Middle frontal gyrus (tissue), 1 donor: ENCODE measurements at regions not wholly inside any gene's neighbourhood (a gene's known extent, or its start where the extent isn't known, plus 50 kb on each side); places are given as distances from the start of the nearest gene placed in this dataset.

Experiments
- DNase-seq: peaks from one replicate; pipeline ENCODE4 v3.0.0-alpha.2; 2015; ENCODE audit warnings: low spot score; ENCODE audit errors: extremely low spot score

DNA sequence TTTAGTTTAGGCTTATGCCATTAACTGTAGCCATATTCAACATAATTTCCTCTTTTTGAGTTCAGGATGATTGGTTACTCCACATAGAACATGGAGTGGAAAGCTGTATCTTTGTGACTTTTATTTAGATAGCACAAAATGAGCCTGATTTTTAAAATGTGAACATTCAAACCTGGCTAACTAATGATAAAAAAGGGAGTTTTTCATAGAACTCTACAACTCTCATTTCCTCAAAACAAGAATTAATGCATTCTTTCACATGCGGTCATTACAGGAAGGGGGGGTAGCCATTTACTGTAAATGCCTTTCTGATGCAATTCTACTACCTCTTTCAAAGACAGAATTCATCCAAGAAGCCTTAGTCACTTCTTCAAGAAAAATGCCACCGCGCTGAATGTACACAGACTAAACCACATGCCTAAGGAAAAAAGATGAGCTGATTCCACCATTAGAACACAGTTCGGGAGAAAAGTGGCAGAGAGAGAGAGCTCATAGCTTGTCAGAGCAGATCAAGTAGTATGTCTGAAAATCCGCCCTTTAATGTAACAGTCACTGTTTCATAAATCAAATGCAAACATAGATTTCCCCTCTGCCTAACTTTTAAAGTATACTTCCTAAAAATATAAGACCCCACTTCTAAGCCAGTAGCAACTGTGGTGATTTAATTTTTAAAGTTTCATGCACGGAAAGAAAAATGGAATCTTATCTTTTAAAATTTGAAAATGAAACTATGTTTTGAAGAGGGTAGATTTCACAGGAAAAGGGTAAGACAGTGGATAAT, 226.4 kb upstream of the KLF14 start:
- DNase-seq, result no peak

DNA sequence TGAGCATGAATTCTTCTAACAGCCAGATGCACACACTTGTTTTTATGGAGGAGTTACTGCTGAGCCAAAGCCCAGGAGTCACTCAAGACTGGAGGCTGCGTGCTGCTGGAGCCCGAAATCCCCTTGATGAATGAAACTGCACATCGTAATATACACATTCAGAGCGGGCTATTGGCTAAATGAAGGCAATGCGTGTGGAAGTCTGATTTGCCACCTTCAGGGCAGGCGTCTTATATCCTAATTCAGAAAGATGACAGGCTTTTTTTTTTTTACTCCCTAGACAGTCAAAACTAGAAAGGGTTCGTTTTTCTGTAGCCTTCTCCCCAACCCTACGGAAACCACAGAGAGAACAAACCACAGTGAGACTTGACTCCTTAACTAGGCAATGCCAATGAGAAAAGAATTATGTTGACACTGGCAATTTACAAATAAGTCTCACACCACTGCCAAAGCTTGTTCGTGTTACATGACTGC, 227.2 kb upstream of the KLF14 start:
- no peak for DNase-seq

DNA sequence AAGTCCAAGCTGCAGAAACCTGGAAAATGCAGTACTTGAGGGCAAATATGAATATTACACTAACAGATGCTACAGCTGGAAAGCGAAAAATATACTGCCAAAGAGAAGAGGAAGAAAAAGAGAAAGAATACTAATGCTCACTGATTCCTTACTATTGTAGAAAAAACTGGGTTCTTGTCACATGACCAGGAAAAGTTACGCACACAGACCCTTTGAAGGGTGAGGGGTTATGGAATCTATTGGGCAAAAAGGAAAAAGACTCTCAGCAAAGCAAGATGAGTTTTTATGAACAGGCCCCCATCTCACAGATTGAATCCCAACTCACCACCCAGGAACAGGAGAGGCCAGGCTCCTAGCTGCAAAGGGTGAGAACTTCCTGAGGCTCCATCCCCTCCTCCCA, 228.1 kb upstream of the KLF14 start:
- no peak for DNase-seq

DNA sequence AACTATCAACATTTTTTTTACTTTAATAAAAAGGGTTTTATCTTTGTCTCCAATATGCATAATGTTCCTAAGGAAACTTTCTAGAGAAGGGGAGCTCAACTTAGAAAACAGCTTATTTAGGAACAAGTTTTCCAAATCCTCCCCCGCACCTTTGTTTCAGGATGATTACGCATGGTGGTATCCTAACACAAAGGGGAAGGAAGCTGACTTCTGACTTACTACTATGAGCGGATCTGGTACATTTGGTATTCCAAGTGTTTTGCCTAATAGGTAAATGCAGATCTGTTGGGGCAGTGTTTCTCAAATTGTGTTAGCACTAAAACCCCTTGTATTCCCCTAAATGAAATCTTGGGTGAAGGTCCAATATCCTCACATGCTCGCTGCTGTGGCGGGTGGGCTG, 229.3 kb upstream of the KLF14 start:
- DNase-seq, result no peak

DNA sequence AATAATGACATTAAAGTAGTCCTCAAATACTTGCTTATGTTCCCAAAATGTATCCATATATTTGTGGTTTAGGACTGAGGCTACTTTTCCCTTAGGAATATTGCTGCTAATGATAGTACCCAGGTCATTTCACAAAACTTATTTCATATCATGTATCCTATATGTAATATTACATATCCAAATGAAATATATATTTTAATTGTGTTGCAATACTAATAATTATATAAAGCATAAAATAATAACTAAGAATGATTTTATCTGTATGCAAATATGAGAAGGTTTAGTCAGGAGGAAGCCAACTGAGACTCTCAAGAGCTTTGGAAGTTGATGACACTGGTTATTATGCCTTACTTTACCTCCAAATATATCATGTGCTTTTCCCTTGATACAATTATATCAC, 231.5 kb upstream of the KLF14 start:
- DNase-seq, result no peak

DNA sequence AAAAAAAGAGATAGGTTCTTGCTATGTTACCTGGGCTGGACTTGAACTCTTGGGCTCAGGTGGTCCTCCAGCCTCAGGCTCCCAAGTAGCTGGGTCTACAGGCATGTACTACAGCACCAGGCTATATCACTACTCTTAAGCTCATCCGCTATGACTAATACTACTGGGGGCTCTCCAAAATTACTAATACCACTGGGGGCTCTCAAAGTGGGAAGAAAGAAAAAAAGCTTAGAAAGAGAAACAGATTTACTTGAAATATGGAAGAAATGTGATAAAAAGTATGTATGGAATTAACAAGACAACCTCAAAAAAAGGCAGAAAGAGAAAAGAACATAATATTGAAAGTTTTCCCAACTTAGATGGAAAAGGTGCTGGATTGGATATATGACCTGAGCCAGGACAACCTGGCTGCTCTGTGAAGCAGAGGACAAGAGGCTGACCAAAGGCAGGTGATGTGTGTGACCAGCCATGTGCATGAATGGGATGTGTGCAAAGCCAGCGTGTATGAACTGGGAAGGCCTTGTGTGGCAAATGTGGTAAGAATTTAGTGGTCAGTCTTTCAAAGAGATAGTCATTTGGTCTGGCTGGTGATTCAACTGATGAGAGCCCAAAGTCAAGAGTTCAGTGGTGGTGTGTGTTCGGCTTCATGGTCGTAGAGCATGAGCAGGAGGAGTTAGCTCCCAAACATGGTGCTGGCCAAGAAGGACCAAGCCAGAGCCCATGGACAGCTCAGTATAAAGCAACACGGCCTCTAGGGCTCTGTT, 232.4 kb upstream of the KLF14 start:
- DNase-seq, result no peak

DNA sequence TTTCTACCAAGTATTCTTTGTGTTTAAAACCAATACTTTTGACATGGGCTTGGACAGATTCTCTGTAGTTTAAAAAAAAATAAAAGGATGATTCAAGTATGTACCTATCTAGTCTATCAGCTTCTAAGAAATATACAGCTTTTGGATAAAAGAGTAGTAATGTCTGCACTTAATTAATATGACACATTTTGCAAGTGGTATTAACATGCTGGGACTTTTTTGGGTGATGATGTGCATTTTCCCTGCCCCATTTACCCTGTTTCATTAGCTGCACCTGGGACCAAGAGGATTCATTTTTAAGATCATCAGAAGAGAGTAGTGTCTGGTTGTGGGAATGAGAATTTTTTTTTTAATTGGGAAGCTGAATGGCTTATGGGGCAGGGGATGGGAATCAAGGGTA, 236.2 kb upstream of the KLF14 start:
- no peak for DNase-seq

DNA sequence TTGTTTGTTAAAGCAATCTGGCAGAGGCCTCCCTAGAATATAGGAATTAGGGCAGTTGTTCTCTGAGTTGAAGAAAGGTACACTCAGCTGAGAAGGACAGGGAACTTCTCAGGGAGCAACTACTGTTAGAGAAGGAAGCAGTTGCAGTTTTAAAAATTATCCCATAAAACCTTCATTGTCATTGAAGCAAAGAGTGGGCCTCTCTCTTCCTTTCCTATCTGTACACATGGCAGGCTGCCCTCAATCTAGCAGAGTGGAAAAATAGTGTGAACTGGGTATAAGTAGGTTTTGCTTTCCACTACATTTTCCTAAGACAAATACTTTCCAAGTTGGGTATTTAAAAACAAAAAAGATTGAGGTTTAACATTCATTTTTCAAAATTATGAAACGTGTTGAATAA, 236.7 kb upstream of the KLF14 start:
- no peak for DNase-seq

DNA sequence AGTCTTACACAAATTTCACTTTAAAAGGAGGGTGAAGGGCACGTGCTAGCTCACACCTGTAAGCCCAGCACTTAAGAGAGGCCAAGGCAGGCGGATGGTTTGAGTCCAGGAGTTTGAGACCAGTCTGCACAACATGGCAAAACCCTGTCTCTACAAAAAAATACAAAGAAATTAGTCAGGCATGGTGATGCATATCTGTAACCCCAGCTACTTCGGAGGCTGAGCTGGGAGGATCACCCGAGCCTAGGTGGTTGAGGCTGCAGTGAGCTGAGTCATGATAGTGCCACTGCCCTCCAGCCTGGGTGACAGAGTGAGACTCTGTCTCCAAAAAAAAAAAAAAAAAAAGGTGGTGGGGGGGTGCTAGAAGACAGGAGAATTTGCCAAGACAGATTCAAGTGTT, 237.3 kb upstream of the KLF14 start:
- no peak for DNase-seq

DNA sequence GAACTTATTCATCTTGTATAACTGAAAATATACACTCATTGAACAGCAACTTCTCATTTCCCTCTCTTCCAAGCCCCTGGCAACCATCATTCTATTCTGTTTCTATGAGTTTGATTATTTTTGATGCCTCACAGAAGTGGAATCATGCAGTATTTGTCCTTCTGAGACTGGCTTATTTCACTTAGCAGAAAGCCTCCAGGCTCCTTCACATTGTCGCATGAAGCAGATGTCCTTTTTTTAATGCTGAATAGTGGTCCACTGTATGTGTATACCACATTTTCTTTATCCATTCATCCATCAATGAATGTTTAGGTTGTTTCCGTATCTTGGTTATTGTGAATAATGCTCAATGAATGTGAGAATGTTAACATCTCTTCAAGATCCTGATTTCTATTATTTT, 238.2 kb upstream of the KLF14 start:
- no peak for DNase-seq

DNA sequence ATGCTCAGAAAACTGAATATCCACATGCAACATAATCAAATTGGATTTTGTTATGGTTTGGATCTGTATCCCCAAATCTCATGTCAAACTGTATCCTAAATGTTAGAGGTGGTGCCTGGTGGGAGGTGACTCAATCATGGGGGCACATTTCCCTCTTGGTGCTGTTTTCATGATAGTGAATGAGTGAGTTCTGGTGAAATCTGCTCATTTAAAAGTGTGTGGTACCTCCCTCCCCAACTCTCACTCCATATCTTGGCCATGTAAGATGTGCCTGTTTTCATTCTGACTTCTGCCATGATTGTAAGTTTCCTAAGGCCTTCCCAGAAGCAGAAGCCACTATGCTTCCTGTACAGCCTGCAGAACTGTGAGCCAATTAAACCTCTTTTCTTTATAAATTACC, 239.6 kb upstream of the KLF14 start:
- no peak for DNase-seq

DNA sequence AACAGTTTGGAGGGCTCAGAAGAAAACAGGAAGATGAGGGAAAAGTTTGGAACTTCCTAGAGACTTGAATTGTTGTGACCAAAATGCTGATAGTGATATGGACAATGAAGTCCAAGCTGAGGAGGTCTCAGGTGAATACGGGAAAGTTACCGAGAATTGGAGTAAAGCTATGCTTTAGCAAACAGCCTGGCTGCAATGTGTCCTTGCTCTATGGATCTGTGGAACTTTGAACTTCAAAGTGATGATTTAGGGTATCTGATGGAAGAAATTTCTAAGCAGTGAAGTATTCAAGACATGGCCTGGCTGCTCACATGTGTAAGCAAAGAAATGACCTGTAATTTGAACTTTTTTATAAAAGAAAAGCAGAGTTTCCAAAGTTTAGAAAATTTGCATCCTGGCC, 240.2 kb upstream of the KLF14 start:
- DNase-seq, result no peak

DNA sequence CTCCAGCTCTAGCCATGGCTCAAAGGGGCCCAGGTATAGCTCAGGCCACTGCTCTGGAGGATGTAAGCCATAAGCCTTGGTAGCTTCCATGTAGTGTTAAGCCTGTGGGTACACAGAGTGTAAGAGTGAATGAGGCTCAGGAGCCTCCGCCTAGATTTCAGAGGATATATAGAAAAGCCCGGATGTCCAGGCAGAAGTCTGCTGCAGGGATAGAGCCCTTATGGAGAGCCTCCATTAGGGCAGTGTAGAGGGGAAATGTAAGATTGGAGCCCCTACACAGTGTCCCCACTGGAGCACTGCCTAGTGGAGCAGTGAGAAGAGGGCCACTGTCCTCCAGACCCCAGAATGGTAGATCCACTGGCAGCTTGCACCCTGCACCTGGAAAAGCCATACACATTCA, 240.8 kb upstream of the KLF14 start:
- no peak for DNase-seq

DNA sequence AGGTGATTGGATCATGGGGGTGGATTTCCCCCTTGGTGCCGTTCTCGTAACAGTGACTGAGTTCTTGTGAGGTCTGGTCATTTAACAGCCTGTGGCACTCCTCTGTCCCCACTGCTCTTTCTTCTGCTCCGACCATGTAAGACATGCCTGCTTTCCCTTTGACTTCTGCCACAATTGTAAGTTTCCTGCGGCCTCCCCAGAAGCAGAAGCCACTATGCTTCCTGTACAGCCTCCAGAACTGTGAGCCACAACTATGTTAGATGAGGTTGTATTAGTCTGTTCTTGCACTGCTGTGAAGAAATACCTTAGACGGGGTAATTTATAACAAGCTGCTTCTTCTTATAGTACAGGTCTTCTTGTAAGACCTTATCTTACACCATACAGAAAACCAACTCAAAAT, 241.7 kb upstream of the KLF14 start:
- no peak for DNase-seq

DNA sequence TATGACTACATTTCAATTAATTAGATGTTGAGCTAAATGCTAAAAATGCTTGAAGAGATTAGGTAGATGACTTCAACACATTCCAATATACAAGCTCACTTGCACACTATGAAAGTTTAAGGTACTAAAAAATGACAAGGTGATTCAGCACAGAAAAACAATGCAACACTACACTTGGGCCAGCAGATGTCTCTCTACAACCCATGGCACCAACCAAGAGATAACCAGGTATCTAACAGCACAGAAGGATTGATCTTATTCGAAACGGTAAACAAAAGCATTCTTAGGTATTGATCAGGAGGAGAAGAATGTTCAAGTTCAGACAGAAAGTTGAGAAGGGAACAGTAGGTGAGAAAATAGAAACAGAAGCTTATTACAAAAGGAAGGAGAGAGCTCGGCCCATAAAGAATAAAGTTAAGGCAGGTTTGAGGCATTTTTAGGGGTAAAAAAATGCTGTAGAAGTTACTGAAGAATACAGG, 248.2 kb upstream of the KLF14 start:
- DNase-seq, result no peak

DNA sequence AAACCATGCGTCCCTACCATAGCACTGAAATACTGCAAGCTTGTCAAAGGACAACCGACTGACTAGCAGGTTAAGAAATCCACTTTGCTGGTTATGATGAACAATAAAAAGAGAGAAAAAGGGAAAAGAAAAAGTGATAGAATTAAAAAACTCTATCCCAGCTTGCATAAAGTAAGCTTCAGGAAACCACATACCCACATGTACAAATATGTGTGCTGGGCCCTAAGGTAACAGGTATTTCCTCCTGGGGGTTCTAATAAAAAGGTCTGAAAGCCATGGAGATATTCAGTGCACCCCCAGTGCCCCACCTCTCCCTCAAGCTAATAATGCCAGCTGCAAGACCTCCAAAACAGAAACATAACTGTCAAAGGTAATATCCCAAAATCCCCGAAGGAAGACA, 248.6 kb upstream of the KLF14 start:
- no peak for DNase-seq

DNA sequence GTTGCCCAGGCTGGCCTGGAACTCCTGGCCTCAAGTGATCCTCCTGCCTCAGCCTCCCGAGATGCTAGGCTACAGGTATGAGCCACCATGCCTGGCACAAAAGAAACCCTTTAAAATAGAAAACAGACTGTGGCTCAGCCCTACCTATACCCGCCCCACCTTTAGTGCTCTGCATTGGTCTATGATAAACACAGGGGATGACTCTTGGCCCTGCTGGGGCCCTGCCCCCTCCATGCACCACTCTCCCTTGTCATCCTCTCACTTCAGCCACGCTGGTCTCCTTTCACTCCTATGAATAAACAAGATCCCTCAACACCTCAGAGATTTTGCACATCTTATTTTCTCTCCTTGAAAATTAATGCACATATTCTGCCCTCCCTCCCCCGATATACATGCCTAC, 251.4 kb upstream of the KLF14 start:
- DNase-seq, result no peak

DNA sequence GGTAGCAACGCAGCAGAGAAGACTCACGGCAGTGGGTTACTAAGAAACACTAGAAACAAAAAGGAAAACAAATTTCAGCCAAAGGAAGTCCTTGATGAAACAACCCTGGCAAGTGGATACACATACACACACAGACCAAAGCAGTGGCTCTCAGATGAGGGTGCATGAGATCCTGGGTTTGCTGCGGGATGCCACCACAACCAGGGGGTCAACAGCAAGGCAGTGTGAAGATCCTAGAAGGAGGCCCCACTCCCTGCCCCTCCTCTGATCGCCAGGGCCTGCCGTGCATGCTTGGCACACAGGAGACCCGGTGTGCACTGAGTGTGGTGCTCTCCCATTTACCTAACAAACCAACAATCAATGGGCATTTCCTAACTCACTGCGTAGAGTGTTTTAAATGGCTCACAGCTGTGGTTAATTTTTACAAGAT, 252.3 kb upstream of the KLF14 start:
- no peak for DNase-seq

DNA sequence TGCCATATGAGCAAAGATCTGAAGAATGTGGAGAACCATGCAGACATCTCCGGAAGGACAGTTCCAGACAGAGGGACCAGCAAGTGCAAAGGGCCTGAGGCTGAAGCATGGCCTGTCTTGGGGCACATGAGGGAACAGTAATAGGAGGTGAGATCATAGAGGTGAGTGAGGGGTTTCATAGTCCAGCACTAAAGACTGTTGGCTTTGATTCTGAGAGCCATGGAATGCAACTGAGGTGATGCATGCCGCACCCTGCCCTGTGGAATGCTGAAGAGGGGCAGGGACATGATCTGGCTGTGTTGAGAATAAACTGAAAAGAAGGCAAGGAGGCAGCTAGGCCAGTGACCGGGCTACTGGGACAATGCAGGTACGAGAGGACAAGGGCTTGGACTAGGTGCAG, 253.1 kb upstream of the KLF14 start:
- DNase-seq, result no peak

DNA sequence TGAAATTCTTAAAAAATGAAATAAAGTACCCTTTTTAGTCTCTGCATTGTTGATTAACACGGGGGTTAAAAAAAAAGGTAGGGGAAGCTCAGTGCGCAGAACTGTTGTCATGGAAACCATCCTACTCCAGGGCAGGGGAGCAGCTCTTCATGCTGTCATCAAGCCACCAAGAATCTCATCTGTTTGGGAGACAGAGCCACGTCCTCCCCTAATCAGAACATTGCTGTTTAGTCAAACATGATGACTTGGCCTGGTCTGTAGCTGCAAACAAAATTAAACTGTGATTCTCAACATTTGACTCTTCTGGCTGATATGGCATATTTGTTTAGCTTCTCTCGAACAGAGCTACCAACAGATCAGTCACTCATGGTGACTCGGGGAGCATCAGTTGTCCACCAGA, 254.4 kb upstream of the KLF14 start:
- DNase-seq, result no peak

DNA sequence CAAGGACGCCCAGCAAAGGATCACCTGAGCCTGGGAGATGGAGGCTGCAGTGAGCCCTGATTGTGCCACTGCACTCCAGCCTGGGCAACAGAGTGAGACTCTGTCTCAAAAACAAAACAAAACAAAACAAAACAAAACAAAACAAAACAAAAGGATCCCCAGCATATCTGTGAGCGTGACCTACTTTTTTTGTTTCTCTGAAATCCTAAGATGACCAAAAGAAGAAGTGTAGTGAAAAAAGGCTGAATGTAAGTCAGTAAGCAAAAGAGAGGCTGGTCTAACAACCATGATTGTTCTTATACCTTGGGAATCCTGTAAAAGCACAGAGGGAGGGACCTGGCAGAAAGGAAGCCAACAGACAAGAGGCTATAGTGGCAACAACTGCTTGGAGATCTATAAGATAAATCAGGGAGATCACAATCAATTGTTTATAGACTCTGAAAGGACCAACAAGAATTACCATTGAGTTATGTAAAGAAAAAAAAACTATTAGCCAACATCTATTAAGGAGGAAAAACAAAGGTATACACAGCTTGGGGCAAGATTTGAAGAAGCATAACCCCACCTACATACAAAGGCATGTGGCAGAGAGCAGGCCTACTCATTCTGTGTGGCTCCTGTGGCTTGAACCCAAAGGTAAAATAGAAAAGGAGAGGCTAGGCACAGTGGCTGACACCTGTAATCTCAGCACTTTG, 255.2 kb upstream of the KLF14 start:
- DNase-seq, result no peak

DNA sequence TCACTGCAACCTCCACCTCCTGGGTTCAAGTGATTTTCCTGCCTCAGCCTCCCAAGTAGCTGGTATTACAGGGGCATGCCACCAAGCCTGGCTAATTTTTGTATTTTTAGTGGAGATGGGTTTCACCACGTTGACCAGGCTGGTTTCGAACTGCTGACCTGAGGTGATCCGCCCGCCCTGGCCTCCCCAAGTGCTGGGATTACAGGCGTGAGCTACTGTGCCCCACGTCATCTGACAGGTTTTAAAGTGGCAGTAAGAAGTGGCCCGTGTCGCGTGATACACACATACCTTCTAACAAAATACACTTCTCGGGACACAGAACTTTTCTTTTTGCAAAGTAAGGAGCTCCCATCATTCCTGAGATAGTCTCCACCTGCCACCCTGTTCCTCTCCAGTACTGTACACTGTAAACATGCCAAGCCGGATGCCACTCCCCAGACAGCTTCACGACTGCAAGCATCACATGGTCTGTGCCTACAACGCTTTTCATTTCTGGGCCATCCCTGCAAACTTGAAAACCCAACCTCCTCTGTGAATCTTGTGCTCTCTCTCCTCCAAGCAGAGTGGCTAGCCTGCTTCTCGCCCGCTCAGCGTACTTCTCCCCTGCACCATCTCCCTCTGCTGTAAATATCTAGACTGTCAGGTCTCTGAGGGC, 256.3 kb upstream of the KLF14 start:
- no peak for DNase-seq
